Activated B cell treated with CpG ODN at 0.5 μM for 24 hours (primary cell): ENCODE measurements at regions not wholly inside any gene's neighbourhood (a gene's known extent, or its start where the extent isn't known, plus 50 kb on each side); places are given as distances from the start of the nearest gene placed in this dataset.

Source experiments
- ATAC-seq: fragments of 200-7000 bp; cut with Tn5 transposase; one replicate; pipeline ENCODE4 v1.10.0; 2021; ENCODE audit warnings: low read depth, mild to moderate bottlenecking, moderate library complexity
- CTCF ChIA-PET: fragments of 350-600 bp; sonication (Branson Sonifier 250); formaldehyde crosslinking; loops from one replicate; lab custom pipeline; 2021; ENCODE audit warnings: antibody characterized with exemption; lab: Charles Lee
- POLR2A ChIA-PET: fragments of 350-600 bp; sonication (Branson Sonifier 250); formaldehyde crosslinking; loops from one replicate; lab custom pipeline; 2021; ENCODE audit warnings: antibody characterized with exemption; lab: Charles Lee
- DNase-seq: peaks from one replicate; pipeline ENCODE4 v3.0.0; 2022
- H3K27ac Mint-ChIP-seq: one replicate; pipeline ENCODE4 v1.8.0; 2020; ENCODE audit warnings: mixed read lengths
- H3K27me3 Mint-ChIP-seq: one replicate; pipeline ENCODE4 v1.8.0; 2021; ENCODE audit warnings: mixed read lengths
- H3K36me3 Mint-ChIP-seq: one replicate; pipeline ENCODE4 v1.8.0; 2021; ENCODE audit warnings: low read depth, mixed read lengths
- H3K4me1 Mint-ChIP-seq: one replicate; pipeline ENCODE4 v1.8.0; 2021; ENCODE audit warnings: mixed read lengths
- H3K4me3 Mint-ChIP-seq: one replicate; pipeline ENCODE4 v1.8.0; 2020; ENCODE audit warnings: mild to moderate bottlenecking, mixed read lengths
- H3K9me3 Mint-ChIP-seq: one replicate; pipeline ENCODE4 v1.8.0; 2020; ENCODE audit warnings: mixed read lengths
- intact Hi-C: fragments of 100-400 bp; cut with micrococcal nuclease; formaldehyde crosslinking; loops from one replicate; pipeline ENCODE4 v1.15.1; 2024
- TF ChIP-seq, protein P1 (sequence below): fragments of 200-600 bp; IDR thresholded peaks from one replicate; pipeline ENCODE4 v1.8.0; 2022; ENCODE audit warnings: antibody characterized with exemption, mild to moderate bottlenecking

DNA sequence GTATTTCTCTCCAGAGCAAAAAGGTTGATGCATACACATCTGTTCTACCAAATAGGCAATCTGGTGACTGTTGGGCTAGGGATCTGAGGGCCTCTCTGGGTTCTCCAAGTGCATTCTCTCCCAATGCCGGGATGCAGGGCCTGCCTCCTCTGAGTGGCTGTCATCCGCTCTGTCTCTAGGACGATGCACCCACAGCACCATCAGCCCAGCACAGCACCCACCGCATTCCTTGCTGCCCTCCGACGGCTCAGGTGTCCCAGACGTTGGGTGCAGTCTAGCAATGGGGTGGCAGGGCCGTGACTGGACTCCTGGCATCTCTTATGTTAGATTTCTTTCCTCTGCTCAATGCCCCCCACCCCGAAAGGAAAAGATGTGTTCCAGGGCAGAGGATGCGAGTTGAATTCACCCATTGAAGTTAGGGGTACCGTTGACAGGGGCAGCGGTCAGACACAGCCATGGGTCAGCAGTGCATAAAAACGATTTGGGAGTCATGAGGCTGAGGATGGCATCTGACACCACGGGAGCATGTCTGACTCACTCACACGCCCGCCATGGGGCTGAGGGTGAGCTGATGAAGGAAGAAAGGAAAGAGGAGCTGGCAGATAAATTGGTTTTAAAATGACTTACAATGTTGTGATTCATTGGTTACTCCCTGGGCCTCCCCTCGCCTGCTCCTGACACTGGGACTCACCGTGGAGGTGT, 93.2 kb upstream of the C14orf180 start:
- ChIA-PET POLR2A (no interaction called here), CTCF (no interaction called here)
- no peak overlapping the region for H3K4me3 Mint-ChIP-seq
- ATAC-seq, result no peak
- intact Hi-C loops, result no loop called here
- H3K27me3 Mint-ChIP-seq, result peaks cover 40% of the 10 kb centered on the region
- no peaks in the 10 kb centered on the region for H3K4me1 Mint-ChIP-seq
- no peak for DNase-seq
- TF ChIP-seq, protein P1, sequence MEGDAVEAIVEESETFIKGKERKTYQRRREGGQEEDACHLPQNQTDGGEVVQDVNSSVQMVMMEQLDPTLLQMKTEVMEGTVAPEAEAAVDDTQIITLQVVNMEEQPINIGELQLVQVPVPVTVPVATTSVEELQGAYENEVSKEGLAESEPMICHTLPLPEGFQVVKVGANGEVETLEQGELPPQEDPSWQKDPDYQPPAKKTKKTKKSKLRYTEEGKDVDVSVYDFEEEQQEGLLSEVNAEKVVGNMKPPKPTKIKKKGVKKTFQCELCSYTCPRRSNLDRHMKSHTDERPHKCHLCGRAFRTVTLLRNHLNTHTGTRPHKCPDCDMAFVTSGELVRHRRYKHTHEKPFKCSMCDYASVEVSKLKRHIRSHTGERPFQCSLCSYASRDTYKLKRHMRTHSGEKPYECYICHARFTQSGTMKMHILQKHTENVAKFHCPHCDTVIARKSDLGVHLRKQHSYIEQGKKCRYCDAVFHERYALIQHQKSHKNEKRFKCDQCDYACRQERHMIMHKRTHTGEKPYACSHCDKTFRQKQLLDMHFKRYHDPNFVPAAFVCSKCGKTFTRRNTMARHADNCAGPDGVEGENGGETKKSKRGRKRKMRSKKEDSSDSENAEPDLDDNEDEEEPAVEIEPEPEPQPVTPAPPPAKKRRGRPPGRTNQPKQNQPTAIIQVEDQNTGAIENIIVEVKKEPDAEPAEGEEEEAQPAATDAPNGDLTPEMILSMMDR, result no peak
- peaks cover 12% of the 10 kb centered on the region for H3K9me3 Mint-ChIP-seq
- no peak overlapping the region for H3K27ac Mint-ChIP-seq
- no peaks in the 10 kb centered on the region for H3K36me3 Mint-ChIP-seq

DNA sequence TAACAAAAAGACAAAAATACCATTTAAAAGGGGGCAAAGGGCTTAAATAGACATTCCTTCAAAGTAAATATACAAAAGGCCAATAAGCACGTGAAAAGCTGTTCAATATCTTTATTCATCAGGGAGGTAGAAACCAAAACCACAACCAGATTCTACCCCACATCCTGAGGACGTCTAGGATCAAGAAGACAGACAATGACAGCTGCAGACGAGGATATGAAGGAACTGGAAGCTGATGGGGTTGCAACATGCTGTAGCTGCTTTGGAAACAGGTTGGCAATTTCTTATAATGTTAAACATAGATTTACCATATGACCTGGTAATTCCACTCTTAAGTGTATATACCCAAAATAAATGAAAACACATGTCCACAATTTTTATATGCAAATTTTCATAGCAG, 85.1 kb upstream of the C14orf180 start:
- H3K27ac Mint-ChIP-seq, result no peak overlapping the region
- no peak for DNase-seq

DNA sequence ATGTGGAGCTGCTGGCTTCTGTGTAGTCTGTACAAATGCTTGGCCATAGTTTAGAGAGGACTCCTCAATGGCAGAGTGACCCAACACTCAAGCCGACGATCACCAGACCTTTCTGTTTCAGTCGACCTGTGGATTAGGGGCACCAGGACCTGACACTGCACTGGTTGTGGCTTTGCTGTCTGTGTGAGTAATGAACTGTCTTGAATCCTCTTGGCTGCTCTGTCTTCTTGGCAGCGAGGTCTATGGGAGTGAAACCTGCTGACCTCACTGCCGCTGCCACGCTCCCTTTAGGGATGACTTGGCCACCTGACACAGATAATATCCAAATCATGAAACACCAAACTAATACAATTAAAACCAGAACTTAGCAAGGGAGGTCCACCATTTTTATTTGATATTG, 83.5 kb upstream of the C14orf180 start:
- POLR2A ChIA-PET, result no interaction called here
- Mint-ChIP-seq H3K27ac (no peak overlapping the region), H3K27me3 (peaks cover 13% of the 10 kb centered on the region), H3K36me3 (no peaks in the 10 kb centered on the region), H3K4me3 (no peak overlapping the region), H3K9me3 (peaks cover 21% of the 10 kb centered on the region), H3K4me1 (no peaks in the 10 kb centered on the region)
- TF ChIP-seq, protein P1, result no peak
- ATAC-seq (no peak), DNase-seq (no peak)
- intact Hi-C loops, result no loop called here
- CTCF ChIA-PET, result no interaction called here

More for the DNA sequence above, 85.1 kb upstream of the C14orf180 start:
- Mint-ChIP-seq H3K9me3 (peaks cover 17% of the 10 kb centered on the region), H3K4me3 (no peak overlapping the region), H3K36me3 (no peaks in the 10 kb centered on the region), H3K27me3 (peaks cover 18% of the 10 kb centered on the region), H3K4me1 (no peaks in the 10 kb centered on the region)
- ChIA-PET CTCF (no interaction called here), POLR2A (no interaction called here)
- ATAC-seq, result no peak
- TF ChIP-seq, protein P1, result no peak
- intact Hi-C loops, result no loop called here

DNA sequence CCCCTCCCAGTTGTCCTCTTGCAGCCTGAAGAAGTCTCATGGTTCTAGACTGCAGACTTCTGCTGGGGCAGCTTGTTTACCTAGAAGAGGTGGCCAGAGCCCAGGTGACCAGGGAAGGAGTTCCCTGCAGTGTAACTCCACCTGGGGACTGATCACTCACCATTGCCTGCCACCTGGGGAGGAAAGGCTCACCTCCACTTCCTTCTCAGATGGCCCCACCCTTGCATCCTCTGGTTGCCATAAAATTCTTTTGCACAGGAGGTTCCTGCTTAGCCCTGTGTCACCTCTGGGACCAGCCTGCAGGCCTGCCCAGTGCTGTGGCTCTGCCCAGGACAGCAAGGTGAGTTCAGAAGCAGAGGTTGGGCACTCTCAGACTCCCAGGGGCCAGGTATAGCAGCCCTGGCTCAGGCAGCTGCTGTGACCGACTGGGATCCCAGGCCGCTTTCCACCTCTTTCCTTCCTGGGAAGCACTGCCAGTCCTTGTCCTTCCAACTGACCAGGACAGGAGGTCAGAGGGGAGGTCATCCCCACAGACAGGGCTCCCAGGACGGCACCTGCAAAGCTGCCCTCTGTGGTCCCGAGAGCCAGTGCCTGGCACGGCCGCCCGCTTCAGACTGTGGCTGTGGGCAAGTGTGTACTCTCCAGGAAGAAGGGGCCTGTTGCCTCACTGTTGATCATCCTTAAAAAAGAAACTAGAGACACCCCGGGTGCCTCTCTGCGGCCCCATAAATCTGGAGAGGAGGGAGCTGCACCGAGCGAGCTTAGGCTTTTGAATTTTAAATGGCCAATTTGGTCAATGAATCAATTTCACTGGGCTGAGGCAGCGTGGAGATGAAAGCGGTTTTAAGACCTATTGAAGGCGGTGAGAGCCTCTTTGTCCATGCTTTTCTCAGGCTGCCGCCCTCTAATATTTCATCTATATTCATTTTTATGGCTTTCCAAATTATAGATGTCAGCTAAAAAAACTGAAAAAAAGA, 79.5 kb upstream of the C14orf180 start:
- no peak for DNase-seq
- Mint-ChIP-seq H3K27me3 (peaks cover 8% of the 10 kb centered on the region), H3K36me3 (no peaks in the 10 kb centered on the region), H3K4me3 (no peak overlapping the region), H3K9me3 (peaks cover 31% of the 10 kb centered on the region), H3K4me1 (no peaks in the 10 kb centered on the region), H3K27ac (no peak overlapping the region)
- intact Hi-C loops, result no loop called here
- POLR2A ChIA-PET, result no interaction called here
- TF ChIP-seq, protein P1, result no peak
- CTCF ChIA-PET, result no interaction called here
- no peak for ATAC-seq

DNA sequence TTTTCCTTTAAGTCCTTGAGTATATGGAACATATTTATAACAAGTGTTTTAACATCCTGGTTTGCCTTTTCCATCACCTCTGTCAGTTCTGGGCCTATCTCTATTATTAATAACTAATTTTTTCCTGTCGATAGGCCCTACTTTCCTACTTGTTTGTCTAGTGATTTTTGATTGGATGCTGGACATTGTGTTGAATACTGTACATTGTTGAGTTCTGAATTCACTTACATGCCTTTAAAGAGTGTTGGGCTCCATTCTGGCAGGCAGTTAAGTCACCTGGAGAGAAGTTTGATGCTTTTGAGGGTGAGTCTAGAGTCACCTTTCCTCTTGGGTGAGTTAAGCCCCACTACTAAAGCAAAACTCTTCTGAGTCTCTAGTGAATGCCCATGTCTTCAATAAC, 77.5 kb upstream of the C14orf180 start:
- TF ChIP-seq, protein P1, result no peak
- H3K4me1 Mint-ChIP-seq, result no peaks in the 10 kb centered on the region
- peaks cover 22% of the 10 kb centered on the region for H3K9me3 Mint-ChIP-seq
- no peak overlapping the region for H3K4me3 Mint-ChIP-seq
- intact Hi-C loops, result no loop called here
- ATAC-seq (no peak), DNase-seq (no peak)
- no peaks in the 10 kb centered on the region for H3K36me3 Mint-ChIP-seq
- ChIA-PET POLR2A (no interaction called here), CTCF (no interaction called here)
- no peak overlapping the region for H3K27ac Mint-ChIP-seq
- peaks cover 9% of the 10 kb centered on the region for H3K27me3 Mint-ChIP-seq
